ENCODE measurements at regions not wholly inside any gene's neighbourhood (a gene's known extent, or its start where the extent isn't known, plus 50 kb on each side); places are given as distances from the start of the nearest gene placed in this dataset.

DNA sequence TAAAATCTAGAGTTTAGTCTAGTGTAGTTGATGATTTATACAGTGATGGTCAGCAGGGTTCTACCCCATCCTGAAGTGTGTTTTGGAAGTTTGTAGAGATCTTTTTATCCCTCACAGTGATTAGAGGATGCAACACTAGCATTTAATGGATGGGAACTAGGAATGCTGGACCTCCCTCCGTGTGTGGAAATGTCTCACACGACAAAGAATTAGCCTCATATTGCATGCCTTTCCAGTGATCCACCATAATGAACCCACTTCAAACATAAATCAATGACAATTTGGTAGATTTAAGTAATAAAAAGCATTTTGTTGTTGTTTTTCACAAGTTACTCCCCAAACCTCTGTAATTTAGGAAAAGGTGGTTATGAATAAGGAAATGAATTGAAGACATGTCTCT, 82.5 kb upstream of the LMNB1 start:
- CTCF ChIA-PET: no interaction called here
- no peaks in the 10 kb centered on the region for H3K36me3 Mint-ChIP-seq (ENCODE audit: low read depth)
- intact Hi-C loops (cut with micrococcal nuclease): no loop called here
- no peak for ATAC-seq (ENCODE audit: low read depth)
- no peaks in the 10 kb centered on the region for H3K9me3 Mint-ChIP-seq
- no peaks in the 10 kb centered on the region for H3K4me1 Mint-ChIP-seq
- POLR2A ChIA-PET: no interaction called here
- no peak for DNase-seq
- TF ChIP-seq, protein P1, sequence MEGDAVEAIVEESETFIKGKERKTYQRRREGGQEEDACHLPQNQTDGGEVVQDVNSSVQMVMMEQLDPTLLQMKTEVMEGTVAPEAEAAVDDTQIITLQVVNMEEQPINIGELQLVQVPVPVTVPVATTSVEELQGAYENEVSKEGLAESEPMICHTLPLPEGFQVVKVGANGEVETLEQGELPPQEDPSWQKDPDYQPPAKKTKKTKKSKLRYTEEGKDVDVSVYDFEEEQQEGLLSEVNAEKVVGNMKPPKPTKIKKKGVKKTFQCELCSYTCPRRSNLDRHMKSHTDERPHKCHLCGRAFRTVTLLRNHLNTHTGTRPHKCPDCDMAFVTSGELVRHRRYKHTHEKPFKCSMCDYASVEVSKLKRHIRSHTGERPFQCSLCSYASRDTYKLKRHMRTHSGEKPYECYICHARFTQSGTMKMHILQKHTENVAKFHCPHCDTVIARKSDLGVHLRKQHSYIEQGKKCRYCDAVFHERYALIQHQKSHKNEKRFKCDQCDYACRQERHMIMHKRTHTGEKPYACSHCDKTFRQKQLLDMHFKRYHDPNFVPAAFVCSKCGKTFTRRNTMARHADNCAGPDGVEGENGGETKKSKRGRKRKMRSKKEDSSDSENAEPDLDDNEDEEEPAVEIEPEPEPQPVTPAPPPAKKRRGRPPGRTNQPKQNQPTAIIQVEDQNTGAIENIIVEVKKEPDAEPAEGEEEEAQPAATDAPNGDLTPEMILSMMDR (IDR thresholded peaks at IDR 0.05): no peak
- no peaks in the 10 kb centered on the region for H3K27me3 Mint-ChIP-seq
- no peak overlapping the region for H3K27ac Mint-ChIP-seq
- no peak overlapping the region for H3K4me3 Mint-ChIP-seq

DNA sequence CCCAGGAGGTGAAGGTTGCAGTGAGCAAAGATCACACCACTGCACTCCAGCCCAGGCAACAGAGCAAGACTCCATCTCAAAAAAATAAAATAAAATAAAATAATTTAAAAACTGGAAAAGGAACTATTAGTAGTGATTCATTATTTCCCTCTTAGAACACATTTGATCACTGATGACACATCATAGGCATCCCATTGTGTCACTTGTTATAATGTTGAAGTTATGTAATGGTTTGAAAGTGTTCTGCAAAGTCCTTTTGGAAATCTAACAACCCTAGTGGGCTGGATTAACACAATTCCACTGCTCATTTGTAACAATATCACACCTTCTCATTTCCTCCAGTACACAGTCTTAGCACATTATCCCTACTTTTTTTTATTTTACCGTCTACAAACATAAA, 81.8 kb upstream of the LMNB1 start:
- Mint-ChIP-seq H3K27me3 (no peaks in the 10 kb centered on the region), H3K9me3 (no peaks in the 10 kb centered on the region), H3K36me3 (ENCODE audit: low read depth) (no peaks in the 10 kb centered on the region), H3K4me1 (no peaks in the 10 kb centered on the region), H3K4me3 (no peak overlapping the region), H3K27ac (no peak overlapping the region)
- ATAC-seq (ENCODE audit: low read depth): no peak
- intact Hi-C loops (cut with micrococcal nuclease): no loop called here
- DNase-seq: no peak
- CTCF ChIA-PET: no interaction called here
- POLR2A ChIA-PET: no interaction called here
- TF ChIP-seq, protein P1 (IDR thresholded peaks at IDR 0.05): no peak

DNA sequence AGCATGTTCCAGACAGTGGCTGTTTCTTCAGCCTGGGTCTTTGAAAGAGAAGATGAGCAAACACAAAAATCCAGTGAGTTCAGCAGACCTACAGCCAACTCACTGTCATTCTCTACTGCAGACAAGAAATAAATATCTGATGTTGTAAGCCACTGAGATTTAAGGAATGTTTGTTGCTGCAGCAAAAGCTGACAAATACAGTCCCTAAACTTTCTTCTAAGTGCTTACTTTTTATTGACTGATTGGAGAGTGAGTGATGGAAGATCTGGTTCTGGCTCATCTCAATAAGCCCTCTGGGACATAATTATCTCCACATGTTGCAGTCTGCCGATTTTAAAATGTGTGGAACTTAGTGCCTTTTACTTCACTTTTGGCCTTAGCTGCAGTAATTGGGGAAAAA, 69.9 kb upstream of the LMNB1 start:
- POLR2A ChIA-PET: no interaction called here
- CTCF ChIA-PET: no interaction called here
- no peaks in the 10 kb centered on the region for H3K27me3 Mint-ChIP-seq

DNA sequence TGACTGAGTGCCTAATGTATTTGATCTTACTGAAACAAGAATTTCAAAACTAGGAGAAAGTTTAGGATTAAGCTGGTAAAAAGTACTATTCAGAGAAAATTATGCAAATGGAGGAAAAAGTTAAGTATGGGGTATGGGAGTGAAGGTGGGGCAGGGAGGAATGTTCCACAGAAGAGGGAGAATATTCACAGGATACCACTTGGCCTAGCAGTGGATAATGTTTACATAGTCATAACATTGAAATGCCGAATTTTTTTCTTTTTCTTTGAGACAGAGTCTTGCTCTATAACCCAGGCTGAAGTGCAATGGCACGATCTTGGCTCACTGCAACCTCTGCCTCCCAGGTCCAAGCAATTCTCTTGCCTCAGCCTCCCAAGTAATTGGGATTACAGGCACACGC, 61.2 kb upstream of the LMNB1 start:
- intact Hi-C loops (cut with micrococcal nuclease): no loop called here
- ATAC-seq (ENCODE audit: low read depth) (no peak), DNase-seq (no peak)
- TF ChIP-seq, protein P1 (IDR thresholded peaks at IDR 0.05): no peak
- ChIA-PET POLR2A (interaction anchor here (1.0 kb wide), 1 partner anchor 29 kb away, joined by 4 read pairs; no protein-coding TSS in a partner anchor), CTCF (no interaction called here)
- Mint-ChIP-seq H3K27ac (no peak overlapping the region), H3K27me3 (no peaks in the 10 kb centered on the region), H3K9me3 (no peaks in the 10 kb centered on the region), H3K4me1 (peaks cover 5% of the 10 kb centered on the region), H3K36me3 (ENCODE audit: low read depth) (no peaks in the 10 kb centered on the region), H3K4me3 (no peak overlapping the region)

More for the DNA sequence above, 69.9 kb upstream of the LMNB1 start:
- no peaks in the 10 kb centered on the region for H3K4me1 Mint-ChIP-seq
- DNase-seq (no peak), ATAC-seq (ENCODE audit: low read depth) (no peak)
- intact Hi-C loops (cut with micrococcal nuclease): no loop called here
- H3K27ac Mint-ChIP-seq: no peak overlapping the region
- no peak overlapping the region for H3K4me3 Mint-ChIP-seq
- H3K9me3 Mint-ChIP-seq: no peaks in the 10 kb centered on the region
- H3K36me3 Mint-ChIP-seq (ENCODE audit: low read depth): no peaks in the 10 kb centered on the region
- TF ChIP-seq, protein P1 (IDR thresholded peaks at IDR 0.05): no peak

DNA sequence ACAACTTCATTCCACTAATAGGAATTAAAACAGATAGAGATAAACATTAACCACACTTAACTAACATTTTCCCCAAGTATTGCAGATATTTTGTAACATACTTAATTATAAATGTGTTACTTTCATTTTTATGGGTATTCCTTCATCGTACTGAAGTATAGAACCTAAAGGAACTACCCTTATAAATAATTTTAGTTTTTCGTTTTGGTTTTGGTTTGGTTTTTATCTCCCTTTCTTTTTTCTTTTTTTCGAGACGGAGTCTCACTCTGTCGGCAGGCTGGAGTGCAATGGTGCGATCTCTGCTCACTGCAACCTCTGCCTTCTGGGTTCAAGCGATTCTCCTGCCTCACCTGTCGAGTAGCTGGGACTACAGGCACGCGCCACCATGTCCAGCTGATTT, 60.1 kb upstream of the LMNB1 start:
- no peaks in the 10 kb centered on the region for H3K9me3 Mint-ChIP-seq

More for the DNA sequence above, 60.1 kb upstream of the LMNB1 start:
- Mint-ChIP-seq H3K4me1 (peaks cover 5% of the 10 kb centered on the region), H3K27ac (no peak overlapping the region), H3K4me3 (no peak overlapping the region), H3K36me3 (ENCODE audit: low read depth) (no peaks in the 10 kb centered on the region), H3K27me3 (no peaks in the 10 kb centered on the region)
- intact Hi-C loops (cut with micrococcal nuclease): no loop called here
- TF ChIP-seq, protein P1 (IDR thresholded peaks at IDR 0.05): no peak
- ChIA-PET POLR2A (no interaction called here), CTCF (no interaction called here)
- DNase-seq (no peak), ATAC-seq (ENCODE audit: low read depth) (no peak)
